GM18507 (cell line): ENCODE measurements at regions not wholly inside any gene's neighbourhood (a gene's known extent, or its start where the extent isn't known, plus 50 kb on each side); places are given as distances from the start of the nearest gene placed in this dataset.
"Not testable (repeated sequence)": the region's sequence is repeated elsewhere in the genome, so short reads cannot be mapped to it uniquely, and the experiment has no call there.

Source experiments
- DNase-seq: peaks from one replicate; pipeline ENCODE4 v3.0.0; 2011; ENCODE audit warnings: low read depth; ENCODE audit not compliant: insufficient read length; ENCODE audit errors: extremely low spot score
- FAIRE-seq: peaks from 2 replicates; lab custom pipeline; 2011; peaks lifted over from hg19 to GRCh38; lab: Jason Lieb, UNC

- no peak for DNase-seq
- no peak for FAIRE-seq
These were observed 238.2 kb upstream of the ASIC2 start for GRCh38 chr17:33531311-33531710.

DNA sequence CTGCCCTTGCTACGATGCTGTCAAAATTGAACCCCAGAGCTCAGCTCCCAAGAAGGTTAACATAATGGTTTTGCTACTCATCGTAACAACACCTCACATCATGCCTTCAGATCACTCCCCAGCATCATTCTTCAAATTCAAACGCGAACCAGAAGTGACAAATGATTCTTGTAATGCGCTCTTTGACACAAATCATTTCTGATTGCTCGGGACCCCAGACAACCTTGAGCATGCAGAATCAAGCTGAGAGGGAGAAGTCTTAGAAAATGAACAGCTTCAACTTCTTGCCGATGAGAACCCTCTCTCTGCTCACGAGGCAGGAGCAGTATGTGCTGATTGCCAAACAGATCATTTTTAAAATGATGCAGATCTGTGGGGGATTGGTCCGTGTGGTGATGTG is 241.0 kb upstream of the ASIC2 start:
- no peak for FAIRE-seq
- DNase-seq, result no peak

DNA sequence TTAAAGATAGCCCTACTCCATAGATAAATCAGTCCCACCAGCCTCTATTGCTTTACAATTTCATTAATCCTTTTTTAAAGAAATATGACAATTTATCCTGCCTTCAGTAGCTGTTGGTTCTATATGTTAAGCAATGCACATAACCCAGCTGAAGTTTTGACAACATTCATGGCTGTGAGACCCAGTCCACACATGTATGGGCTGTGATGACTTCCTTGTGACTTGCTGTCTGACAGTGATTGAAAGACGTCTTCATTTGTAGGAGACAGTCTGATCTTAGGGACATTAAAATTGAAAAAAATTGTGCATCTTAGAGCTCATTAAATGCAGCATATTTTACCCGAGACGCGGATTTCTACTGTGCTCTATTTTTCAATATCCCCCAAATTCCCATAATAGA is 252.0 kb upstream of the ASIC2 start:
- FAIRE-seq, result no peak
- DNase-seq, result no peak

DNA sequence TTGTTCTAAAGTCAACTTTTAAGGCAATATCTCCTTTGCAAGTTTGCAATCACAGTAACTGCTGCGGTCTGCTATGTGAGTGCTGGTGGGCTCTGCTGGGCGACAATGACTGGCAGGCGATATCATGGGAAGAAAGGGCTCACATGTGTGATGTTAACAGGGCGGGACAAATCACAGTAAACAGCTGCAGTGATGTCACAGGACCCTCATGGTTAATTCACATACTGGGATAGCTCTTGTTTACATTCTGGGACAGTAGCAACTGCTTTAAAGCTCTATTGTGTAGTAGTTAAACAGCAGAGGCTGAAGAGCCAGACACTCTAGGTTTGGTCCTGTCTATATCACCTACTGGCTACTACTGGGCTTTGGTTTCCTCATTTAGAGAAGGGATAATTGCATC is 257.2 kb upstream of the ASIC2 start:
- FAIRE-seq, result no peak
- DNase-seq, result no peak

DNA sequence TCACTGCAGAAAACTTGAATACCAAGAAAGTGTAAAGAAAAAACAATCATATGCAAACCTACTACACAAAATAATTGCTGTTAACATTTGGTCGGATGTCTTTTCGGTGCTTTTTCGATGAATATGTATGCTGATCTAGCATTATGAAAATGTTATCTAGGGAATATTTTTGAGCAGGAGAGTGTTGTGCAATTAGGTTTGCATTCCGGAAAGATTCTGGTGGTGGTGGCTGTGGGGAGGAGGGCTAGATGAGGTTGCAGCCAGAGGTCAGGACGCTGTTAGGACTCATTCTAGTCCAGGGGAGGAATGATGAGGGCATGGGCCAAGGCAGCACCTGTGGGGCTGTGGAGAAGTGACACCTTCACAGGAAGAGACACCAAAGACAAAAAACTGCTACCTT is 258.0 kb upstream of the ASIC2 start:
- DNase-seq, result no peak
- no peak for FAIRE-seq

DNA sequence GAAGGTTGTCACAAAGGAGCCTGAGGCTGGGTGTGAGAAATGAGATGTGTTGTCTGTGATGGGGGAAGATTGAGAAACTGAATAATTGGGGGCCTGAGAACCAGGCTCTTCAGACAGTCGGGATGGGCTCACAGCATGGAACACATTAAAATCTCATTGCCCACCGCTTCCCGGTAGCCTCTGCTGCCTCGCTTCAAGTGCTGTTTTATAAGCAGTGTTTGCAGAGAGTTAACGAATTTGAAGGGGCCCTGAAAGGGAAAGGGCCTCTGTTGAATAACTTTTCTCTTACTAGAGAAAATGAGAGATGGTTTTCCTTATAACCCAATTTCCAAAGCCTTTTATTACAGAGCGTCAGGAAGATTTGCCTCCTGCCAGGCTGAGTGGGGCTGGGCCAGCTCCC is 258.8 kb upstream of the ASIC2 start:
- DNase-seq (no peak), FAIRE-seq (no peak)

- DNase-seq (no peak), FAIRE-seq (no peak)
These were observed 267.1 kb upstream of the ASIC2 start for GRCh38 chr17:33560165-33560564.

- DNase-seq, result no peak
- no peak for FAIRE-seq
These were observed 267.8 kb upstream of the ASIC2 start for GRCh38 chr17:33560871-33561270.

GRCh38 chr17:33561569-33562334 is 268.7 kb upstream of the ASIC2 start:
- no peak for DNase-seq
- no peak for FAIRE-seq

DNA sequence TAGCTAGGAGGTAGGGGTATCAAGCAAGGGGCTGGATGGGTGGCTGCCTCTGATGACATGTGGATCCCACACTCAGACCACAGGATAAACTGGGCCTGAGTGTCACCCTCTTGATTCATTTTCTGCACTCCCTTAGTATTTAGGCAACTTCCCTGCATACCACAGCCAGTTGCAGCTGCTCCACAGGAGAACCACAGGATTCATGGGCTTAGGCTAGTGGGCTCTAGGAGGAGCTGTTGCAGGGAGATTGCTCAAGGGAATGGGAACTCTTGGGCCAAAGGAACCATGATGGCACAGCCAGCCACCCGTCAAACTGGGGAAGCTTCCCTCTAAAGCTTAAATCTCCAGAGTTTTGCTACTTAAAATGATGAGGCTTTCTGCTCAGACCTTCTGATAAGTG is 269.7 kb upstream of the ASIC2 start:
- FAIRE-seq, result no peak

DNA sequence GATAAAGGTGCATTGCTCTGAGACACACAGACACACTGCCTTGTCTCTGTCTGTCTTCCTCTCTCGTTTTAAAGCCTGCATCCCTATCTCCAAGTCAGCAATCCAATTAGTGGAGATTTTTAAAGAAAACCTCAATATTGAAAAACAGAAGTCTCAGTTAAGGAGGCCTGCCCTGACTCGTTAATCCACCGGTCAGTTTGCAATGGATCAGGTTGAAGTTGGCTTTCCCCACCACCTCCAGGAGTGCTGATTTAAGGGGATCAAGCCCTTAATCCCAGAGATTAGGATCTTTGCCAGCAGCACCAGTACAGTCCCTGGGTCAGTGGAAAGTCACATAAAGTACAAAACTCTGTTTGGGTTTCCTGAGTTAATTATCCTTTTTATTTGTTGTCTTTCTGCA is 271.1 kb upstream of the ASIC2 start:
- DNase-seq (no peak), FAIRE-seq (no peak)

More for the DNA sequence above, 269.7 kb upstream of the ASIC2 start:
- no peak for DNase-seq

DNA sequence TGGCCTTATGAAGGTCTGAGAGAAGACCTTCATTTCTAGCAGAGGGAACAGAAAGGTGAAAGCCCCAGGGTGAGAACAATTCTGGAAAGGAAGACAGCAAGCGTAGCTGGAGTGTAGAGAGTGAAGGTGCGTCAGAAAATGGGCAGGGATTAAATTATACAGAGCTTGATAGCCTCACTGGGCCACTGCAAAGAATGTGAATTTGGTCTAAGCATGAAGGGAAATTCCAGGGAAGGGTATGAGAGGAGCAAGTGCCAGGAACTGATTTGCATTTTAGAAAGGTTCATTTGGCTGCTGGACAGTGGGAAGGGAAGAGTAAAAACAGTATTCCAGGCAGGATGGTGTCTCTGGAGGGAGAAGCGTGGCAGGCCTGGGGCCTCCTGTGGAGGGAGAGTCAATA is 274.1 kb upstream of the ASIC2 start:
- FAIRE-seq, result no peak
- no peak for DNase-seq

GRCh38 chr17:33572615-33573014 is 279.5 kb upstream of the ASIC2 start:
- FAIRE-seq (no peak), DNase-seq (no peak)

DNA sequence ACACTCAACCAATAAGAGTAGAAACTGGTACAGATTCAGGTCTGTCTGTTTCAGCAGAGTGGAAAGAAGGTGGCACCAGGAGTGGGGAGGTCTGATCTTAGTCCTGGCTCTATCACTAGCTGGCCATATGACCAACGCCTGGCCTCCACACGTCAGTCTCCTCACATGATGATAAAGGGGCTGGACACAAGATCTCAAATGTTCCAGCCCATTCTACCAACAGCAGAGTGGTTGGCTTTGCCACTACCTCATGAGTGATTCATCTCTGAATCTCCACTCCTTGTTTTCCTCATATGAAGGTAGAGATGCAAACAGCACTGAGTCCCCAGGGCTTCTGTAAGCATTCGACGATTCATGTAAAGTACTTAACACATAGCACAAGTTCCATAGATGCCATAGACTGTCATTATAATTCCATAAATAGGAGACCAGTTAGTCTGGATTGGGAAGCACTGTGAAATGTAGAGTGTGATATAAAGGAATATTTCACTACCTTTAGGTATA is 281.9 kb upstream of the ASIC2 start:
- FAIRE-seq, result no peak
- no peak for DNase-seq

- not testable (repeated sequence) for FAIRE-seq, DNase-seq
These were observed 286.6 kb upstream of the ASIC2 start for GRCh38 chr17:33579740-33580139.

DNA sequence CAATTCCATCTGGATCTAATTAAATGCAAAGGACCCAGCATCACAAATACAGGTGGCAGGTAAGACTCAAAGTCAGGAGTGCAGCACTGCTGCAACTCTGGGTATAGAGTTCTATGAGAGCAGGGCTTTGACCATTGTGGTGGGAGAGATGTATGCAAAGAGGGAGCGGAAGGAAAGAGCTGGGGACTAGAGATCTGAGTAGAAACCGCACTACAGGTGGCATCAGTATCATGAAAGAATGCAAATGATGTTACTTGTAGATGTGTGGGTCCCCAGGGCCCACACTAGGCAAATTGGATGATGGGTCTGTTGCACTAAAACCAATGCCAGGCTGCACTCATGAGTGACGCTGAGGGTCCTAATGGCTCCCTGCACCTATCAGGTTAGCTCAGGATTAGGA is 287.1 kb upstream of the ASIC2 start:
- DNase-seq, result no peak
- no peak for FAIRE-seq

GRCh38 chr17:33582661-33583060 is 289.6 kb upstream of the ASIC2 start:
- FAIRE-seq (no peak), DNase-seq (no peak)

GRCh38 chr17:33583518-33584417 is 290.7 kb upstream of the ASIC2 start:
- FAIRE-seq, result no peak
- no peak for DNase-seq

DNA sequence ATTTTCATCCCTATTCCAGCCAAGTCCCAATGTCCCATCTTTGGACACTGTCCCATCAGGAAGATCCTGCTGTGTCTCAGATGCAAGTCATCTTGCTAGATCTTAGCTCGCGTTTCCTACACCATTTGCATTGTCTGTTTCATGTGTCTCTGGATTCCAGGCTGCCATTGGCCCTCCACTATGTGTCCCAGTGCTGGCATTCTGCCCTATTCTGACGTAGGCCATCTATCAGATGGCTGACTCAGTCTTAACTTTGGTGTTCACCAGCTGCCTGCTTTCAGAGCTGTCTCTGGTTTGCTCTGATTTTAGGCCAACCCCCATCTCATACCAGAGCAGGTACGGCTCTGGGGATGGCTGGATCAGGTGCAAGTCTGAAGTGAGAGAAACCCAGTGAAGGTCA is 300.9 kb upstream of the ASIC2 start:
- no peak for DNase-seq
- FAIRE-seq, result no peak

DNA sequence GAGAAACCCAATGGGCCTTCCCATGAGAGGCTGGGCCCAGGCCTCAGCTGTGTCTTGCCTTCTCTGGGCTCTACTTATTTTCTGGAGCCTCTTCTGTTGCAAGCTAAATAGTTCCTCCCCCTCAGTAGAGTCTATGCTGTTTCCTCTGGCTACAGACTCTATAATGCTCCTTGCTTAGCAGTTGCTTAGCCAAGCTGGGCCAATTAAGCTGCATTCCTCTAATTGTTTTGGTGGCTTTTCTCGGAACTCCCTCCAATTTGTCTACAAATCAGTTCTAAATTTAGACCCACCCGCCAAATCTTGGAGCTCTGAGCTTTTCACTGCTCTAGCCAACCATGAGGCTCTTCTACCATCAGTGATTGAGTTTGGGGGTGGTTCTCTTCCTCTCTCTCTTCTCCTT is 302.7 kb upstream of the ASIC2 start:
- DNase-seq, result no peak
- FAIRE-seq, result no peak

DNA sequence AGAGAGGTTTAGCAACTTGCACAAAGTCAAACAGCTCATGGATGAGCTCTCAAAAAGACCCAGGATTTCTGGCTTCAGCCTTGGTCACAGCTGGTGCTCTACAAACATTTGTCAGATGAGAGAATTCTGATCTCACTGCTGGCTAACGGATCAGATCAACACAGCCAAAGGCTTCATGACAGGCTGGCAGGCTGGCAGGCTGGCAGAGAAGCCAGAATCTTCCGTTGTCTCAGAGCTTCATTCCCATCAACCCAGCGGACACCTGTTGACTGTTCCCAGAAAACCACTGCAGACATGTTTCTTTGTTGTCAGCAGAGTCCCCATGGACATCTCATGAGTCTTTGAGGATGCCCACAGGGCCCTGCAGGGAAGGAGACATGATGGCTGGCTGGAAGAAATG is 303.8 kb upstream of the ASIC2 start:
- DNase-seq, result no peak
- no peak for FAIRE-seq
